Activated effector memory CD4-positive, alpha-beta T cell treated with anti-CD3 and anti-CD28 coated beads, Interleukin-2, amount 50 U/mL, for 16 hours (primary cell): ENCODE measurements at regions not wholly inside any gene's neighbourhood (a gene's known extent, or its start where the extent isn't known, plus 50 kb on each side); places are given as distances from the start of the nearest gene placed in this dataset.
A peak's percentile ranks its signal among the peaks of the same experiment; 100 is the strongest.

Experiments used
- DNase-seq: peaks from one replicate; pipeline ENCODE4 v3.0.0-alpha.2; 2020

- DNase-seq: peak; percentile 71
Measured at GRCh38 chr16:72501739-72502593, 330.0 kb upstream of the PMFBP1 start.

GRCh38 chr16:72500545-72500944 is 328.6 kb upstream of the PMFBP1 start:
- no peak for DNase-seq

GRCh38 chr16:72493716-72494415 is 321.9 kb upstream of the PMFBP1 start:
- no peak for DNase-seq

GRCh38 chr16:72487283-72487682 is 315.3 kb upstream of the PMFBP1 start:
- DNase-seq: no peak

GRCh38 chr16:72482695-72483094 is 310.7 kb upstream of the PMFBP1 start:
- DNase-seq: no peak

- DNase-seq: no peak
Measured at GRCh38 chr16:72481419-72481818, 309.5 kb upstream of the PMFBP1 start.

- no peak for DNase-seq
Measured at GRCh38 chr16:72480911-72481310, 309.0 kb upstream of the PMFBP1 start.

- DNase-seq: no peak
Measured at GRCh38 chr16:72475688-72476087, 303.7 kb upstream of the PMFBP1 start.

- DNase-seq: no peak
Measured at GRCh38 chr16:72474501-72475123, 302.7 kb upstream of the PMFBP1 start.

- no peak for DNase-seq
Measured at GRCh38 chr16:72473631-72474030, 301.7 kb upstream of the PMFBP1 start.

GRCh38 chr16:72471317-72471924 is 299.5 kb upstream of the PMFBP1 start:
- no peak for DNase-seq

- no peak for DNase-seq
Measured at GRCh38 chr16:72470541-72470940, 298.6 kb upstream of the PMFBP1 start.

- DNase-seq: no peak
Measured at GRCh38 chr16:72469932-72470331, 298.0 kb upstream of the PMFBP1 start.

GRCh38 chr16:72468582-72468981 is 296.6 kb upstream of the PMFBP1 start:
- DNase-seq: no peak

GRCh38 chr16:72467157-72467759 is 295.3 kb upstream of the PMFBP1 start:
- DNase-seq: no peak

- DNase-seq: no peak
Measured at GRCh38 chr16:72464597-72465368, 292.8 kb upstream of the PMFBP1 start.

- no peak for DNase-seq
Measured at GRCh38 chr16:72464052-72464451, 292.1 kb upstream of the PMFBP1 start.

GRCh38 chr16:72458035-72458434 is 286.1 kb upstream of the PMFBP1 start:
- no peak for DNase-seq

GRCh38 chr16:72457243-72457940 is 285.4 kb upstream of the PMFBP1 start:
- no peak for DNase-seq

GRCh38 chr16:72455743-72456659 is 284.0 kb upstream of the PMFBP1 start:
- DNase-seq: no peak
